CD4-positive, alpha-beta T cell treated with Interleukin-12 subunit alpha and Interleukin-12 subunit beta, for 1 hour (primary cell): ENCODE measurements at regions not wholly inside any gene's neighbourhood (a gene's known extent, or its start where the extent isn't known, plus 50 kb on each side); places are given as distances from the start of the nearest gene placed in this dataset.
"Not testable (repeated sequence)": the region's sequence is repeated elsewhere in the genome, so short reads cannot be mapped to it uniquely, and the experiment has no call there.

Experiments used
- DNase-seq: peaks from one replicate; pipeline ENCODE4 v3.0.0-alpha.2; 2020

- DNase-seq = no peak
Observed at GRCh38 chr1:157315544-157315943, 177.3 kb upstream of the ETV3 start.

GRCh38 chr1:157314408-157314807, 176.2 kb upstream of the ETV3 start:
- DNase-seq = no peak

GRCh38 chr1:157313240-157313807, 175.1 kb upstream of the ETV3 start:
- DNase-seq = no peak

- no peak for DNase-seq
Observed at GRCh38 chr1:157312082-157312812, 174.1 kb upstream of the ETV3 start.

GRCh38 chr1:157311730-157312081, 173.5 kb upstream of the ETV3 start:
- no peak for DNase-seq

- DNase-seq = not testable (repeated sequence)
Observed at GRCh38 chr1:157310805-157311729, 172.9 kb upstream of the ETV3 start.

GRCh38 chr1:157310401-157310800, 172.2 kb upstream of the ETV3 start:
- DNase-seq = no peak

- DNase-seq = no peak
Observed at GRCh38 chr1:157307491-157307890, 169.3 kb upstream of the ETV3 start.

GRCh38 chr1:157306896-157307295, 168.7 kb upstream of the ETV3 start:
- no peak for DNase-seq

GRCh38 chr1:157304271-157304670, 166.1 kb upstream of the ETV3 start:
- no peak for DNase-seq

- no peak for DNase-seq
Observed at GRCh38 chr1:157302724-157303123, 164.5 kb upstream of the ETV3 start.

GRCh38 chr1:157302199-157302497, 164.0 kb upstream of the ETV3 start:
- DNase-seq = no peak

GRCh38 chr1:157301477-157302198, 163.4 kb upstream of the ETV3 start:
- no peak for DNase-seq

- not testable (repeated sequence) for DNase-seq
Observed at GRCh38 chr1:157294387-157295145, 156.4 kb upstream of the ETV3 start.

GRCh38 chr1:157292809-157293564, 154.8 kb upstream of the ETV3 start:
- no peak for DNase-seq

- DNase-seq = no peak
Observed at GRCh38 chr1:157292302-157292701, 154.1 kb upstream of the ETV3 start.

- no peak for DNase-seq
Observed at GRCh38 chr1:157291083-157291482, 152.9 kb upstream of the ETV3 start.

- DNase-seq = no peak
Observed at GRCh38 chr1:157289424-157290105, 151.4 kb upstream of the ETV3 start.

GRCh38 chr1:157288996-157289395, 150.8 kb upstream of the ETV3 start:
- DNase-seq = no peak

GRCh38 chr1:157288492-157288891, 150.3 kb upstream of the ETV3 start:
- DNase-seq = no peak

- no peak for DNase-seq
Observed at GRCh38 chr1:157288006-157288405, 149.8 kb upstream of the ETV3 start.
